ENCODE measurements at regions not wholly inside any gene's neighbourhood (a gene's known extent, or its start where the extent isn't known, plus 50 kb on each side); places are given as distances from the start of the nearest gene placed in this dataset.

GRCh38 chr1:34378968-34379856 is 202.5 kb downstream of the C1orf94 start:
- TF ChIP-seq CTCF (IDR thresholded peaks at IDR 0.05; ENCODE audit: low read depth, low read length, missing input control), result no peak
- no peak for TF ChIP-seq HNF4A (conservative IDR thresholded peaks at IDR 0.05)
- TF ChIP-seq, protein P1, sequence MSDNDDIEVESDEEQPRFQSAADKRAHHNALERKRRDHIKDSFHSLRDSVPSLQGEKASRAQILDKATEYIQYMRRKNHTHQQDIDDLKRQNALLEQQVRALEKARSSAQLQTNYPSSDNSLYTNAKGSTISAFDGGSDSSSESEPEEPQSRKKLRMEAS (IDR thresholded peaks at IDR 0.05), result no peak
- TF ChIP-seq JUND (IDR thresholded peaks at IDR 0.05), result no peak
- no peak for TF ChIP-seq REST (IDR thresholded peaks at IDR 0.05)
- TF ChIP-seq YY1 (IDR thresholded peaks at IDR 0.05), result no peak

Data from liver (tissue), 3 donors.